Sigmoid colon (tissue), 6 donors: ENCODE measurements at regions not wholly inside any gene's neighbourhood (a gene's known extent, or its start where the extent isn't known, plus 50 kb on each side); places are given as distances from the start of the nearest gene placed in this dataset.

Experiments
- DNase-seq: peaks from one replicate; pipeline ENCODE4 v3.0.0-alpha.2; 2019
- H3K27ac ChIP-seq, 4 donors: fragments of 200-600 bp; sonication (generic); one replicate each; pipeline ENCODE4 v1.5.1; 2016 to 2019; ENCODE audit warnings: mild to moderate bottlenecking in 1 of 4
- H3K27me3 ChIP-seq, 3 donors: fragments of 200-600 bp; sonication (generic); one replicate each; pipeline ENCODE4 v1.5.1; 2019; ENCODE audit warnings: mild to moderate bottlenecking in 1 of 3
- H3K36me3 ChIP-seq, 4 donors: fragments of 200-600 bp; sonication (generic); one replicate each; pipeline ENCODE4 v1.5.1; 2016 to 2019
- H3K4me1 ChIP-seq, 4 donors: fragments of 200-600 bp; sonication (generic); one replicate each; pipeline ENCODE4 v1.5.1; 2017 to 2019
- H3K4me3 ChIP-seq, 4 donors: fragments of 200-600 bp; sonication (generic); one replicate each; pipeline ENCODE4 v1.5.1; 2017 to 2019; ENCODE audit warnings: mild to moderate bottlenecking in 2 of 4, moderate library complexity in 1 of 4
- H3K9me3 ChIP-seq, 4 donors: fragments of 200-600 bp in 3 of 4; sonication (generic) in 3 of 4; one replicate each; pipeline versions ENCODE4 v1.5.1 to v1.6.1; 2013 to 2019
- CTCF ChIP-seq, 4 experiments: fragments of 450-650 bp in 3 of 4; fragments of 200-600 bp in 1 of 4; IDR thresholded peaks; one replicate each; pipeline ENCODE4 v1.5.1; 2016 to 2019; ENCODE audit warnings: antibody characterized with exemption in 4 of 4, mild to moderate bottlenecking in 3 of 4, moderate library complexity in 2 of 4
- EP300 ChIP-seq, 4 donors: sonication (generic); formaldehyde crosslinking; IDR thresholded peaks; one replicate each; pipeline ENCODE4 v1.6.1; 2017; ENCODE audit warnings: antibody characterized with exemption in 4 of 4
- POLR2A ChIP-seq, 2 donors: fragments of 450-650 bp; IDR thresholded peaks; one replicate each; pipeline ENCODE4 v1.6.1; 2016; ENCODE audit warnings: antibody characterized with exemption in 2 of 2, mild to moderate bottlenecking in 2 of 2, moderate library complexity in 2 of 2
- POLR2AphosphoS5 ChIP-seq, 4 donors: sonication (generic); formaldehyde crosslinking; IDR thresholded peaks; one replicate each; pipeline ENCODE4 v1.6.1; 2017; ENCODE audit warnings: antibody characterized with exemption in 4 of 4
- WGBS, 2 donors: extraction: QIAGEN DNeasy Blood & Tissue Kit; methylation state at CpG; one replicate each; pipeline ENCODE4 v1.1.7; 2013; 5-methylcytosine and 5-hydroxymethylcytosine counted together
- intact Hi-C: fragments of 100-400 bp; cut with DNase I; formaldehyde crosslinking; loops from one replicate; pipeline ENCODE4 v1.15.1; 2023
- donor health status: healthy with polysubstance abuse.
- donor health status: healthy.

GRCh38 chr15:85993116-85993515 lies 86.6 kb upstream of the AGBL1 start:
- intact Hi-C loops: no loop called here
- TF ChIP-seq CTCF (IDR thresholded peaks at IDR 0.05) (no peak), EP300 (IDR thresholded peaks at IDR 0.05) (no peak), POLR2A (IDR thresholded peaks at IDR 0.05) (no peak), POLR2AphosphoS5 (IDR thresholded peaks at IDR 0.05) (no peak)
- Histone ChIP-seq H3K36me3 (no peaks in the 10 kb centered on the region), H3K27me3 (no peaks in the 10 kb centered on the region), H3K4me3 (no peak overlapping the region), H3K9me3 (no peaks in the 10 kb centered on the region), H3K4me1 (no peaks in the 10 kb centered on the region), H3K27ac (no peak overlapping the region)
- 95% methylated on average over 2 of the region's 2 CpGs for WGBS, 2 donors
- no peak for DNase-seq

- Histone ChIP-seq H3K4me3 (no peak overlapping the region), H3K27ac (no peak overlapping the region), H3K36me3 (no peaks in the 10 kb centered on the region), H3K9me3 (no peaks in the 10 kb centered on the region), H3K27me3 (no peaks in the 10 kb centered on the region), H3K4me1 (no peaks in the 10 kb centered on the region)
- 67 to 71% methylated on average over 5 of the region's 5 CpGs for WGBS, 2 donors
- intact Hi-C loops: no loop called here
- no peak for TF ChIP-seq CTCF (IDR thresholded peaks at IDR 0.05)
- TF ChIP-seq POLR2AphosphoS5 (IDR thresholded peaks at IDR 0.05): no peak
- no peak for TF ChIP-seq POLR2A (IDR thresholded peaks at IDR 0.05)
- TF ChIP-seq EP300 (IDR thresholded peaks at IDR 0.05): no peak
- no peak for DNase-seq
Measured at GRCh38 chr15:85997618-85998017, 82.1 kb upstream of the AGBL1 start.

- Histone ChIP-seq H3K9me3 (no peaks in the 10 kb centered on the region), H3K27me3 (no peaks in the 10 kb centered on the region), H3K4me1 (no peaks in the 10 kb centered on the region), H3K4me3 (no peak overlapping the region), H3K27ac (no peak overlapping the region), H3K36me3 (no peaks in the 10 kb centered on the region)
- intact Hi-C loops: no loop called here
- no peak for TF ChIP-seq POLR2AphosphoS5 (IDR thresholded peaks at IDR 0.05)
- no peak for TF ChIP-seq CTCF (IDR thresholded peaks at IDR 0.05)
- TF ChIP-seq EP300 (IDR thresholded peaks at IDR 0.05): no peak
- no peak for TF ChIP-seq POLR2A (IDR thresholded peaks at IDR 0.05)
- no peak for DNase-seq
Measured at GRCh38 chr15:85999658-86000057, 80.0 kb upstream of the AGBL1 start.

GRCh38 chr15:86001200-86001599 lies 78.5 kb upstream of the AGBL1 start:
- H3K27me3 ChIP-seq: no peaks in the 10 kb centered on the region
- no peak for TF ChIP-seq EP300 (IDR thresholded peaks at IDR 0.05)
- no peak for TF ChIP-seq POLR2A (IDR thresholded peaks at IDR 0.05)
- no peak for TF ChIP-seq CTCF (IDR thresholded peaks at IDR 0.05)
- TF ChIP-seq POLR2AphosphoS5 (IDR thresholded peaks at IDR 0.05): no peak
- intact Hi-C loops: no loop called here
- 61 to 65% methylated on average over 3 of the region's 4 CpGs for WGBS, 2 donors
- DNase-seq: no peak
- no peaks in the 10 kb centered on the region for H3K36me3 ChIP-seq
- no peak overlapping the region for H3K27ac ChIP-seq
- no peak overlapping the region for H3K4me3 ChIP-seq
- H3K9me3 ChIP-seq: no peaks in the 10 kb centered on the region
- no peaks in the 10 kb centered on the region for H3K4me1 ChIP-seq

- H3K36me3 ChIP-seq: no peaks in the 10 kb centered on the region
- intact Hi-C loops: no loop called here
- TF ChIP-seq EP300 (IDR thresholded peaks at IDR 0.05): no peak
- TF ChIP-seq CTCF (IDR thresholded peaks at IDR 0.05): no peak
- TF ChIP-seq POLR2A (IDR thresholded peaks at IDR 0.05): no peak
- TF ChIP-seq POLR2AphosphoS5 (IDR thresholded peaks at IDR 0.05): no peak
- no peaks in the 10 kb centered on the region for H3K4me1 ChIP-seq
- no peak for DNase-seq
- no peak overlapping the region for H3K4me3 ChIP-seq
- H3K9me3 ChIP-seq: no peaks in the 10 kb centered on the region
- H3K27me3 ChIP-seq: no peaks in the 10 kb centered on the region
- no peak overlapping the region for H3K27ac ChIP-seq
Measured at GRCh38 chr15:86002444-86002843, 77.2 kb upstream of the AGBL1 start.
